NCI-H226 (cell line): ENCODE measurements at regions not wholly inside any gene's neighbourhood (a gene's known extent, or its start where the extent isn't known, plus 50 kb on each side); places are given as distances from the start of the nearest gene placed in this dataset.

ENCODE experiments used
- DNase-seq: peaks from one replicate; pipeline ENCODE4 v3.0.0-alpha.2; 2015

- no peak for DNase-seq
These were observed 493.3 kb upstream of the ROBO1 start for GRCh38 chr3:80261082-80261481.

- DNase-seq = no peak
These were observed 491.9 kb upstream of the ROBO1 start for GRCh38 chr3:80259736-80260135.

GRCh38 chr3:80252113-80252512 is 484.3 kb upstream of the ROBO1 start:
- DNase-seq = no peak

GRCh38 chr3:80247766-80248165 is 480.0 kb upstream of the ROBO1 start:
- DNase-seq = no peak

GRCh38 chr3:80244390-80244789 is 476.6 kb upstream of the ROBO1 start:
- no peak for DNase-seq

GRCh38 chr3:80241791-80242190 is 474.0 kb upstream of the ROBO1 start:
- no peak for DNase-seq

DNA sequence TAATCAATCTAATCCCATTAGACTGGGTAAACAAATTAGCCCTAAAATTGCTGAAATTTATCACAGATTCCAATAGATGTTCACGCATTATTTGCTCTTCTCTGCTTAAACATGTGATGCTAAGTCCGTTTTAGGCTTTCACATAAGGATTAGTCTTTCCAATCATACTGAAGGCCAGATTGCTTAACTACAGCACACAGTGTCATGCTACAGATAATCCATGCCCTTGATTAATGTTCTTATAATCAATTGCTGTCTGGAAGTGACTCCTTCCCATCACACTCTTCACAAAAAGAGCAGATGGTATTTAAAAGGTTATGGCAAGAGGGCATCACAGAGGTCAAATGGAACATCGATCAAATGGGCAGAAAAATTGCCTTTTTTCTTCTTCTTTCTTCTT is 471.5 kb upstream of the ROBO1 start:
- no peak for DNase-seq

DNA sequence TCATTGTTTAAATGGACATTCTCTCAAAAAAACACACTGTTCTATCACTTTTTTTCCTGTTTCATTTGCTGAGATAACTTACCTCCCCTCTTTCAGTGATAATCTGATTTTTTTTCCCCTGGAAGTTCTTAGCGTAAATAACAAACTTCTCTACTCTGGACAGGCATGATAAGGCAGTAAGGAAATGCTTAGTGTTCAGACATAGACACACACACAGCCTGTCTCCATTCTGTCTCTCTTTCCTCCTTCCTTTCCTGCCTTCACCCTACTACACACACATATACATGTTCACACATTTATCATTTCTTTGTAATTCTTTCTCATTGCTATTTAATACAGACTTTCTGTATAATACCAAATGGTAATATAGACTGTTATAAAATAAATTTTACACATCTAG is 470.8 kb upstream of the ROBO1 start:
- DNase-seq = no peak

DNA sequence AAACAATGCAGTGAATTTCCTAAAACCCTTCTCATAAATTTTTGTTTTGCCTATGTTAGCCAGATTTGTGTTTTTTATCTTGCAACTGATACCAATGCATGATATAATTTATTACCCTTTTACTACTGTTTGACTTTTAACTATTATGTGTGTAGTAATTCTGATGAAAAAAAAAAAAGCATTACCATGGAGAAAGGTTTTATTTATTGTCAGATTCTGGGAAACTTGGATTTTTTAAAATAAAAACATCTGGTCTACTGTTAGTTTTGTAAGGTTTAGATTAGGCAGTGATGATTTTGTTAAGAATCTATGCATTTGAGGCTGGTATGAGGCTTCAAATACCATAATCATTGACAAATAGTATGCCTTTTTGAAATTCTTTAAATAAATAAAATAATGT is 470.4 kb upstream of the ROBO1 start:
- no peak for DNase-seq

- DNase-seq = no peak
These were observed 466.9 kb upstream of the ROBO1 start for GRCh38 chr3:80234706-80235105.

DNA sequence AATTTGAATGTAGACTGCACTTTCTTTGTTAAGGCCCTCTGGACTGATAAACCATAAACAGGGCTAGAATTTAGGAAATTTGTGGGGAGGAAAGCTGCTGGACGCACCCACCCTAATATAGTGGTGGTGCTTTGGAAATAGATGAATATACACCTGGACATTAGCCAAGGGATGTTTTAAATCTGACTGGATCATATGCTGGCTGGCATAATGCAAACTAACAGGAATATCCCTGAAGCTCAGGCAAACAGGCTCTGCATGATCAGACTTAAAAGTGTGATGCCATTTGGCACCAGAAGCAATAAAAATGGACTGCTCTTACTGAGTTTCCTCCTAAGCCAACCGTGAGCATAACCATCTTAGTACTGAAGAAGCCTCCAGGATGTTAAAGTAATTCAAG is 465.8 kb upstream of the ROBO1 start:
- DNase-seq = no peak

GRCh38 chr3:80232760-80233159 is 465.0 kb upstream of the ROBO1 start:
- DNase-seq = peak; percentile 57

GRCh38 chr3:80230962-80231361 is 463.2 kb upstream of the ROBO1 start:
- DNase-seq = no peak

DNA sequence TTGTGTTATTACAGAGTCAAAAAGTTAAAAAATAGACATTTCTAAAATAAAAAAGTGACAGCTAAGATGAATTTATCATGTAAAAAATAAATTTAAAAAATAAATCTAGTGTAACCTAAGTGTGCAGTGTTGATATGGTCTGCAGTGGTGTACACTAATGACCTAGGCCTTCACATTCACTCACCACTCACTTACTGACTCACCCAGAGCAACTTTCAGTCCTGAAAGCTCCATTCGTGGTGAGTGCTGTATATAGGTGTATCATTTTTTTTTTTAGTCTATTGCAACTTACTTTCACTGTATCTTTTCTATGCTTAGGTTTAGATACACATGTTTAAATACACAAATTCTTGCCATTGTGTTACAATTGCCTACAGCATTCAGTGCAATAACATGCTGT is 459.4 kb upstream of the ROBO1 start:
- DNase-seq = peak; percentile 8

- no peak for DNase-seq
These were observed 447.4 kb upstream of the ROBO1 start for GRCh38 chr3:80215191-80215590.

DNA sequence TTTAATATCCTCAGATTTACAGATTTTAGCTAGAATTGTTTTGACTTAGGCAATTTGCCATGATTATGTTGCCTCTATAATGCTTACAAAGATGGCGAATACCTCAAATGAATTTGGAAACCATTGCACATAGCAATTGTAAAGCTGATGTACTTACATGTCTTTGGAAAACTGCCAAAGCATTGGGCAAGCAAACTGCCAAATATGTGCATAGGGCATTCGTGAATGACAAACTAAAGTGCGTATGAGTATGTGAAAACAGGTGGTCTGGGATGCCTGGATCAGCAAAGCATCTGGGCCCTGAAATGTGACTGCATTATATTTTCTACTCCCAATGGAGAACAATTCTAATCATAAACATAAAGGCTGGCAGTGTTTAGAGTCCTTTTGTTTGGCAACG is 445.3 kb upstream of the ROBO1 start:
- no peak for DNase-seq

- no peak for DNase-seq
These were observed 425.1 kb upstream of the ROBO1 start for GRCh38 chr3:80192936-80193335.

DNA sequence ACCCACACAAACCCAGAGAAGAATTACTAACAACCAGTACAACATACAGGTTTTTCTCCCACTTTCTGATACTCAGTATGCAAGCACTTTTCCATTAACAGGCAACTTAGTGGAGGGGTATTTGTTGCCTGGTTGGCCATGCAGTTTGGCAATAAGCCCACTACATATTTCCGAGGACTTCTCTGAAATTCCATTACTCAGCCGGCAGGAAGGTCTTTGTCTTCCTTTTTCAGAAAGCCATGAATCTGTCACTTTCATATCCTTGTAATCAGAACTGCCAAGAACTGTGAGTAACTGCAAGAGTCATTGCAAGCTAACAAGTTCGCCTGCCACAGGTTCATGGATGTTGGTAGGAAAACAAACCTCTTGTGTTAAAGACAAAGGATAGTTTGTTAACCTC is 422.3 kb upstream of the ROBO1 start:
- peak; percentile 84 for DNase-seq

- no peak for DNase-seq
These were observed 420.2 kb upstream of the ROBO1 start for GRCh38 chr3:80187981-80188380.

- DNase-seq = no peak
These were observed 392.2 kb upstream of the ROBO1 start for GRCh38 chr3:80159990-80160506.

- DNase-seq = no peak
These were observed 390.5 kb upstream of the ROBO1 start for GRCh38 chr3:80158332-80158731.

GRCh38 chr3:80157546-80157945 is 389.7 kb upstream of the ROBO1 start:
- DNase-seq = no peak

GRCh38 chr3:80152692-80153091 is 384.9 kb upstream of the ROBO1 start:
- DNase-seq = no peak

DNA sequence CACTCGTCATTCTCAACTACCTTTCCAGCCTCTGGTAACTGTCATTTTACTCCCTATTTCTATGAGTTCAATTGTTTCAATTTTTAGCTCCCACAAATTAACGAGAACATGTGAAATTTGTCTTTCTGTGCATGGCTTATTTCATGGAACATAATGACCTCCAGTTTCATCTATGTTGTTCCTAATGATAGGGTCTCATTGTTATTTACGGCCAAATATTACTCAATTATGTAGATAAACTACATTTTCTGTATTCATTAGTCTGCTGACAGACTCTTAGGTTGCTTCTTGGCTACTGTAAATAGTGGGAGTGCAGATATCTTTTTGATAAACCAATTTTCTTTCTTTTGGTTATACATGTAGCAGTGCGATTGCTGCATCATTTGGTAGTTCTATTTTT is 374.9 kb upstream of the ROBO1 start:
- DNase-seq = no peak

- DNase-seq = no peak
These were observed 373.8 kb upstream of the ROBO1 start for GRCh38 chr3:80141557-80141956.

DNA sequence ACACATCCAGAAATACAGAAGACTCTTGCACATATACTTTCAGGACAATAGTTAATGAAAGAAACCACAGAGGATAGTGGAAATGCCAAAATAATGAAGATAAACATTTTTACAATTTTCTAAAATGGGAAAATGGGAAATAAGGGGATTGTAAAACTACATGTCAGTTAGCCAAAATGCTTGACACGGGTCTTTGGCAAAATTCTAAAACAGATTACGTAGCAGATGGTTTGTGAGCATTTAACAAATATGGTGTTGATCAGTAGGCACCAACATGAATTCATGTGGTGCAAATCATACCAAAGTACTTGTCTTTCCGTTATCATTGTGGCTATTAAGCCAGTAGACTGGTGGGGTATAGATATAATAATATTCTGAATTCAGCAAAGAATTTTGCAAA is 348.5 kb upstream of the ROBO1 start:
- no peak for DNase-seq
